CD4-positive, alpha-beta memory T cell (primary cell): ENCODE measurements at regions not wholly inside any gene's neighbourhood (a gene's known extent, or its start where the extent isn't known, plus 50 kb on each side); places are given as distances from the start of the nearest gene placed in this dataset.
"Not testable (repeated sequence)": the region's sequence is repeated elsewhere in the genome, so short reads cannot be mapped to it uniquely, and the experiment has no call there.

Source experiments
- CTCF ChIA-PET: fragments of 350-600 bp; sonication (Branson Sonifier 250); formaldehyde crosslinking; loops from one replicate; lab custom pipeline; 2021; ENCODE audit warnings: inconsistent platforms; ENCODE audit not compliant: partially characterized antibody; lab: Charles Lee
- POLR2A ChIA-PET: fragments of 350-600 bp; sonication (Branson Sonifier 250); formaldehyde crosslinking; loops from one replicate; lab custom pipeline; 2021; ENCODE audit not compliant: partially characterized antibody; lab: Charles Lee
- DNase-seq, 5 donors: peaks; one replicate each; pipeline versions ENCODE4 v3.0.0 to v3.0.0-alpha.2; 2020 to 2022; ENCODE audit warnings: mixed read lengths in 1 of 5
- H3K27ac ChIP-seq: one replicate; pipeline ENCODE4 v1.7.0; 2013; ENCODE audit warnings: low read depth, low read length
- H3K27me3 ChIP-seq: 2 replicates; pipeline ENCODE4 v1.7.0; 2013; ENCODE audit warnings: mild to moderate bottlenecking, low read length, moderate library complexity; ENCODE audit not compliant: insufficient read depth
- H3K36me3 ChIP-seq: 2 replicates; pipeline ENCODE4 v1.7.0; 2013; ENCODE audit warnings: mild to moderate bottlenecking, low read length, moderate library complexity; ENCODE audit not compliant: insufficient read depth
- H3K4me1 ChIP-seq: 2 replicates; pipeline ENCODE4 v1.7.0; 2013; ENCODE audit warnings: mild to moderate bottlenecking, low read length, moderate library complexity; ENCODE audit not compliant: insufficient read depth
- H3K4me3 ChIP-seq, 2 donors: one replicate each; pipeline ENCODE4 v1.7.0; 2013; ENCODE audit warnings: low read length in 2 of 2, mild to moderate bottlenecking in 1 of 2
- H3K9me3 ChIP-seq, 2 donors: one replicate each; pipeline ENCODE4 v1.7.0; 2013; ENCODE audit warnings: low read length in 2 of 2, control low read depth in 1 of 2; ENCODE audit not compliant: control insufficient read depth in 1 of 2
- H3K27ac Mint-ChIP-seq, 7 donors: one replicate each; pipeline ENCODE4 v1.8.0; 2020 to 2021; ENCODE audit warnings: mixed read lengths in 7 of 7, mild to moderate bottlenecking in 6 of 7, inconsistent platforms in 3 of 7, moderate library complexity in 3 of 7
- H3K27me3 Mint-ChIP-seq, 2 donors: one replicate each; pipeline ENCODE4 v1.8.0; 2020 to 2021; ENCODE audit warnings: mixed read lengths in 2 of 2
- H3K36me3 Mint-ChIP-seq, 2 donors: one replicate each; pipeline ENCODE4 v1.8.0; 2020 to 2021; ENCODE audit warnings: mixed read lengths in 2 of 2, inconsistent platforms in 1 of 2, mild to moderate bottlenecking in 1 of 2
- H3K4me1 Mint-ChIP-seq, 4 donors: one replicate each; pipeline ENCODE4 v1.8.0; 2020 to 2021; ENCODE audit warnings: mixed read lengths in 4 of 4, mild to moderate bottlenecking in 1 of 4
- H3K4me3 Mint-ChIP-seq, 8 donors: one replicate each; pipeline ENCODE4 v1.8.0; 2020 to 2021; ENCODE audit warnings: mixed read lengths in 8 of 8, mild to moderate bottlenecking in 7 of 8, moderate library complexity in 6 of 8, inconsistent platforms in 3 of 8
- H3K9me3 Mint-ChIP-seq, 8 donors: one replicate each; pipeline ENCODE4 v1.8.0; 2020 to 2021; ENCODE audit warnings: mixed read lengths in 8 of 8, mild to moderate bottlenecking in 5 of 8, inconsistent platforms in 3 of 8, moderate library complexity in 1 of 8
- intact Hi-C: fragments of 100-400 bp; cut with micrococcal nuclease; formaldehyde crosslinking; loops from one replicate; pipeline ENCODE4 v1.15.1; 2023

DNA sequence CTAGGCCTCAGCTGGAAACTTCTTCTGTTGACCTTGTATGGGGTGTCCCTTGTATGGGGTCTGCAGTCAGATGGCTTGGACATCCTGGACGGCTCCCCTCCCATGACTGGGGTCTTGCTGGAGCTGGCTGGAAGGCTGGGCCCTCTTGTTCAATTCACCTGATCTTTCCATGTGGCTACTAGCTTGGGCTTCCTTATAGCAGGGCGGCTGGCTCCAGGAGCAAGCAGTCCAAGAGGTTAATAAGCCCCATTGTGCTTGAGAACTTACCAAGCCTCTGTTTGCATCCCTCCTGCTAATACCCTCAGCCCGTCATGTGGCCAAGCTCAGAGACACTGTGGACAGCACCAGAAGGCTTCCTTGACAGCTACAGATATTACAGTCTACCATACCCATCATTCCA, 111.6 kb upstream of the NPAS2 start:
- no peaks in the 10 kb centered on the region for H3K36me3 ChIP-seq
- ChIA-PET CTCF (no interaction called here), POLR2A (no interaction called here)
- no peak for DNase-seq
- H3K27me3 ChIP-seq = no peaks in the 10 kb centered on the region
- Mint-ChIP-seq H3K4me1 (peaks cover 7 to 23% (median 13%) of the 10 kb centered on the region in 4 donors), H3K4me3 (no peak overlapping the region), H3K9me3 (no peaks in the 10 kb centered on the region), H3K27me3 (no peaks in the 10 kb centered on the region), H3K36me3 (no peaks in the 10 kb centered on the region), H3K27ac (no peak overlapping the region)
- H3K9me3 ChIP-seq = no peaks in the 10 kb centered on the region
- H3K4me3 ChIP-seq = no peak overlapping the region
- intact Hi-C loops = no loop called here
- H3K27ac ChIP-seq = no peak overlapping the region
- peaks cover 9% of the 10 kb centered on the region for H3K4me1 ChIP-seq

DNA sequence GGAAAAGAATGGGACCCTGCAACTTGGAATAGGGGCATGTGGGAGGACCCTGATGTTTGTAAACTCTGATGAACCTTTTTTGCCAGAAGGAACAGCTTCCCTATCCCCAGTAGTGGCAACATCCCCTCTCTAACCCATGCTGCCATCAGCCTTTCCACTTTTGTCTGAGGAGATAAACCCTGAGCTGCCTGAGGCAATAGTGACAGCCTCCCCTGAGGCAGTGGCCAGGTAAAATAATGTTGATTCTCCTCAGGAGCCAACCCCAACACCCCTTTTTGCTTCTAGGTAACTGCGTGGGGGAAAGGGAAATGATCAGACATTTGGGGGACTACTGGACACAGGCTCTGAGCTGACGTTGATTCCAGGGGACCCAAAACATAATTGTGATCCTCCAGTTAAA, 106.8 kb upstream of the NPAS2 start:
- ChIA-PET CTCF (no interaction called here), POLR2A (no interaction called here)
- H3K9me3 Mint-ChIP-seq = no peaks in the 10 kb centered on the region
- no peak for DNase-seq
- H3K27me3 Mint-ChIP-seq = no peaks in the 10 kb centered on the region
- intact Hi-C loops = no loop called here
- no peak overlapping the region for H3K4me3 Mint-ChIP-seq
- no peak overlapping the region for H3K4me3 ChIP-seq
- H3K27me3 ChIP-seq = no peaks in the 10 kb centered on the region
- no peak overlapping the region for H3K27ac Mint-ChIP-seq
- H3K4me1 ChIP-seq = no peaks in the 10 kb centered on the region
- H3K36me3 Mint-ChIP-seq = no peaks in the 10 kb centered on the region
- no peaks in the 10 kb centered on the region for H3K9me3 ChIP-seq
- no peaks in the 10 kb centered on the region for H3K36me3 ChIP-seq
- no peak overlapping the region for H3K27ac ChIP-seq
- peaks cover 0 to 3% (median 0%) of the 10 kb centered on the region in 4 donors for H3K4me1 Mint-ChIP-seq

DNA sequence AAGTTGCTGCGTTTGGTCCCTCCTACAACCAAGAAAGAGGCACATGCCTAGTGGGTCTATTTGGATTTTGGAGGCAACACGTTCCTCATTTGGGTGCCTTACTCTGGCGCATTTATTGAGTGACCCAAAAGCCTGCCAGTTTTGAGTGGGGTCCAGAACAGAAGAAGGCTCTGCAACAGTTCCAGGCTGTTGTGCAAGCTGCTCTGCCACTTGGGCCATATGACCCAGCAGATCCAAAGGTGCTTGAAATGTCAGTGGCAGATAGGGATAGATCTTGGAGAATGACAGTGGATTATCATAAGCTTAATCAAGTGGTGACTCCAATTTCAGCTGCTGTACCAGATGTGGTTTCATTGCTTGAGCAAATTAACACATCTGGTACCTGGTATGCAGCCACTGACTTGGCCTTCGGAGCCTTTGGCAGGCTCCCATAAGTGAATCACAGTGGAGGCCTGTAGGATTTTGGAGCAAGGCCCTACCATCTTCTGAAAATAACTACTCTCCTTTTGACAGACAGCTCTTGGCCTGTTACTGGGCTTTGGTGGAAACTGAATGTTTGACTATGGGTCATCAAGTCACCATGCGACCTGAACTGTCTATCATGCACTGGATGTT, 105.4 kb upstream of the NPAS2 start:
- H3K27ac ChIP-seq, DNase-seq, H3K9me3 ChIP-seq, intact Hi-C loops, H3K27me3 ChIP-seq, H3K4me3 ChIP-seq, H3K4me3 Mint-ChIP-seq, CTCF ChIA-PET, H3K27ac Mint-ChIP-seq, H3K36me3 ChIP-seq, H3K4me1 ChIP-seq, H3K9me3 Mint-ChIP-seq, H3K4me1 Mint-ChIP-seq, POLR2A ChIA-PET, H3K36me3 Mint-ChIP-seq, H3K27me3 Mint-ChIP-seq: not testable (repeated sequence)

DNA sequence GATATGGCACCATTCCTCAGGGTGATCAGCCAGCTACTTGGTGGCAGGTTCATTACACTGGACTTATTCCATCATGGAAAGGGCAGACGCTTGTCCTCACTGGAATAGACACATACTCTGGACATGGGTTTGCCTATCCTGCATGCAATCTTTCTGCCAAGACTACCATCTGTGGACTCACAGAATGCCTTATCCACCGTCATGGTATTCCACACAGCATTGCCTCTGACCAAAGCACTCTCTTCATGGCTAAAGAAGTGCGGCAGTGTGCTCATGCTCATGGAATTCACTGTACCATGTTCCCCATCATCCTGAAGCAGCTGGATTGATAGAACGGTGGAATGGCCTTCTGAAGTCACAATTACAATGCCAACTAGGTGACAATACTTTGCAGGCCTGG, 104.1 kb upstream of the NPAS2 start:
- POLR2A ChIA-PET, H3K27ac Mint-ChIP-seq, H3K4me3 ChIP-seq, H3K9me3 Mint-ChIP-seq, H3K36me3 Mint-ChIP-seq, H3K4me3 Mint-ChIP-seq, DNase-seq, H3K27me3 Mint-ChIP-seq, H3K27me3 ChIP-seq, H3K27ac ChIP-seq, H3K4me1 ChIP-seq, CTCF ChIA-PET, intact Hi-C loops, H3K36me3 ChIP-seq, H3K4me1 Mint-ChIP-seq, H3K9me3 ChIP-seq: not testable (repeated sequence)

DNA sequence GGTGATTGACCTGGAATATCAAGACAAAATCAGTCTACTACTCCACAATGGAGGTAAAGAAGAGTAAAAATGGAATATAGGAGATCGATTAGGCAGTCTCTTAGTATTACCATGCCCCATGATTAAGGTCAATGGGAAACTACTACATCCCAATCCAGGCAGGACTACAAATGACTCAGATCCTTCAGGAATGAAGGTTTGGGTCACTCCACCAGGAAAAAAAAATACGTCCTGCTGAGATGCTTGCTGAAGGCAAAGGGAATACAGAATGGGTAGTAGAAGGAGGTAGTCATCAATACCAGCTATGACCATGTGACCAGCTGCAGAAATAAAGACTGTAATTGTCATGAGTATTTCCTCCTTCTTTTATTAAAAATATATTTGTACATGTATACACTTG, 103.4 kb upstream of the NPAS2 start:
- peaks cover 0 to 1% of the 10 kb centered on the region in 2 donors for H3K27me3 Mint-ChIP-seq
- DNase-seq = no peak
- H3K27ac Mint-ChIP-seq = no peak overlapping the region
- ChIA-PET POLR2A (no interaction called here), CTCF (no interaction called here)
- Histone ChIP-seq H3K36me3 (no peaks in the 10 kb centered on the region), H3K27ac (no peak overlapping the region), H3K4me3 (no peak overlapping the region), H3K27me3 (no peaks in the 10 kb centered on the region), H3K4me1 (no peaks in the 10 kb centered on the region), H3K9me3 (no peaks in the 10 kb centered on the region)
- H3K9me3 Mint-ChIP-seq = no peaks in the 10 kb centered on the region
- H3K4me1 Mint-ChIP-seq = peaks cover 0 to 3% (median 0%) of the 10 kb centered on the region in 4 donors
- no peak overlapping the region for H3K4me3 Mint-ChIP-seq
- intact Hi-C loops = no loop called here
- no peaks in the 10 kb centered on the region for H3K36me3 Mint-ChIP-seq

DNA sequence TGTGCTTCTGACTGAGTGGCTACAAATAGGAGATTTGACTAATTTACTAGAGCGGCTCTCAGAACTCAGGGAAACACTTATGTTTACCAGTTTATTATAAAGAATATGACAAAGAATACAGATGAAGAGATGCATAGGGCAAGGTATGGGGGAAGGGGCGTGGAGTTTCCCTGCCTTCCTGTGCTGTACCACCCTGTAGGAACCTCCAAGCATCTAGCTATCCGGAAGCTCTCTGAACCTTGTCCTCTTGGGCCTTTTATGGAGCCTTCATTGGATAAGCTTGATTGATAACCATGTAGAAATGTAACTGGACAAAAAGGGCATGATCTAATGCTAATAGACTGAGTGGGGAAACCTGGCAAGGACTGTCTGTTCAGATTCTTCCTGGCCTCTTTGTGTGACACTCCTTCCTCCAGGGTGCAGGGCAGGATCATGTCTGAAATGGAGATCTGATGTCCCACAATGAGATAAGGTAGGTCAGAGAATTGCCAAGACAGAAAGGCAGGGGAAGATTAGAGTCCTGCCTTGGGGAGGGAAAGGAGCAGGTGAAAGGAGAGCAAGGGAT, 101.8 kb upstream of the NPAS2 start:
- Mint-ChIP-seq H3K36me3 (no peaks in the 10 kb centered on the region), H3K27me3 (peaks cover 0 to 1% of the 10 kb centered on the region in 2 donors), H3K9me3 (no peaks in the 10 kb centered on the region), H3K4me1 (peaks cover 0 to 3% (median 0%) of the 10 kb centered on the region in 4 donors), H3K4me3 (no peak overlapping the region), H3K27ac (no peak overlapping the region)
- intact Hi-C loops = no loop called here
- no peak for DNase-seq
- H3K36me3 ChIP-seq = no peaks in the 10 kb centered on the region
- H3K9me3 ChIP-seq = no peaks in the 10 kb centered on the region
- H3K27me3 ChIP-seq = no peaks in the 10 kb centered on the region
- H3K4me3 ChIP-seq = no peak overlapping the region
- no peak overlapping the region for H3K27ac ChIP-seq
- H3K4me1 ChIP-seq = no peaks in the 10 kb centered on the region
- ChIA-PET CTCF (no interaction called here), POLR2A (interaction anchor here (0.5 kb wide), 1 partner anchor 100 kb away, joined by 3 read pairs; no protein-coding TSS in a partner anchor)

DNA sequence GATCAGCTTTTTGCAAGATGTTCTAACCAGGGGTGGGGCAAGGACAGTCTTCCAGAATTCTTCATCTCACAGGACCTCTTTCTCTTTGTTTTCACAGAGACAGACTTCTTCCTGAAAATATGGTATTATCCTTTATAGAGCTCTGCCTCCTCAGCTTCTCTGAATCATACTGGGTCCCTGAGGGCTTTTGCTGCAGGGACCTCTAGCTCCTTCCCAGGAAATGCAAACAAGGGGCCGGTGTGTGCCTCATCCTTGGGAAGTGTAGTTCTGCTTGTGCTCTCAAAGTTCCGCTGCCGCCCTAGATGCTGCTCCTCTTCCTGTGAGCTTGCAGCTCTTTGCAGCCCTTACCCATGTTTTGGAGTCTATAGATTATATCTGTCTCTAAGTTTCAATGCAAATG, 99.5 kb upstream of the NPAS2 start:
- H3K9me3 Mint-ChIP-seq = no peaks in the 10 kb centered on the region
- CTCF ChIA-PET = no interaction called here
- H3K4me1 Mint-ChIP-seq = no peaks in the 10 kb centered on the region
- peaks cover 0 to 5% of the 10 kb centered on the region in 2 donors for H3K27me3 Mint-ChIP-seq
- no peak overlapping the region for H3K27ac Mint-ChIP-seq
- H3K4me3 Mint-ChIP-seq = no peak overlapping the region
- Histone ChIP-seq H3K4me3 (no peak overlapping the region), H3K9me3 (no peaks in the 10 kb centered on the region), H3K27ac (no peak overlapping the region), H3K27me3 (no peaks in the 10 kb centered on the region), H3K36me3 (no peaks in the 10 kb centered on the region), H3K4me1 (no peaks in the 10 kb centered on the region)
- DNase-seq = no peak
- H3K36me3 Mint-ChIP-seq = no peaks in the 10 kb centered on the region
- intact Hi-C loops = no loop called here
- POLR2A ChIA-PET = no interaction called here
